Hepatocyte (in vitro differentiated cells): ENCODE measurements at regions not wholly inside any gene's neighbourhood (a gene's known extent, or its start where the extent isn't known, plus 50 kb on each side); places are given as distances from the start of the nearest gene placed in this dataset.
"Not testable (repeated sequence)": the region's sequence is repeated elsewhere in the genome, so short reads cannot be mapped to it uniquely, and the experiment has no call there.

Experiments
- DNase-seq: peaks from one replicate; pipeline ENCODE4 v3.0.0-alpha.2; 2016; ENCODE audit warnings: low spot score
- H2AFZ ChIP-seq: fragments of 200-600 bp; sonication (generic); 2 replicates; pipeline ENCODE4 v1.6.0; 2016; ENCODE audit warnings: antibody characterized with exemption, mild to moderate bottlenecking
- H3K27ac ChIP-seq: fragments of 200-600 bp; sonication (generic); 2 replicates; pipeline ENCODE4 v1.5.1; 2016; ENCODE audit warnings: mild to moderate bottlenecking
- H3K27me3 ChIP-seq: fragments of 200-600 bp; sonication (generic); 2 replicates; pipeline ENCODE4 v1.6.1; 2016
- H3K36me3 ChIP-seq: fragments of 200-600 bp; sonication (generic); replicated peaks from 2 replicates; pipeline ENCODE4 v1.5.1; 2016; ENCODE audit warnings: low read depth; ENCODE audit not compliant: insufficient read depth
- H3K4me1 ChIP-seq: fragments of 200-600 bp; sonication (generic); 2 replicates; pipeline ENCODE4 v1.5.1; 2016; ENCODE audit warnings: mild to moderate bottlenecking, moderate library complexity; ENCODE audit not compliant: insufficient read depth
- H3K4me2 ChIP-seq: fragments of 200-600 bp; sonication (generic); 2 replicates; pipeline ENCODE4 v1.6.0; 2016
- H3K4me3 ChIP-seq: fragments of 200-600 bp; sonication (generic); 2 replicates; pipeline ENCODE4 v1.5.1; 2016; ENCODE audit warnings: mild to moderate bottlenecking
- H3K79me2 ChIP-seq: fragments of 200-600 bp; sonication (generic); 2 replicates; pipeline ENCODE4 v1.6.0; 2017; ENCODE audit warnings: mild to moderate bottlenecking
- H3K9me2 ChIP-seq: fragments of 200-600 bp; sonication (generic); replicated peaks from 2 replicates; pipeline ENCODE4 v1.6.0; 2017; ENCODE audit warnings: mild to moderate bottlenecking; ENCODE audit not compliant: insufficient read depth
- H3K9me3 ChIP-seq: fragments of 200-600 bp; sonication (generic); 2 replicates; pipeline ENCODE4 v1.5.1; 2016; ENCODE audit warnings: low read depth, mild to moderate bottlenecking
- H4K20me1 ChIP-seq: fragments of 200-600 bp; sonication (generic); 2 replicates; pipeline ENCODE4 v1.6.0; 2016; ENCODE audit warnings: mild to moderate bottlenecking; ENCODE audit not compliant: insufficient read depth, poor library complexity, severe bottlenecking
- WGBS: methylation state at CpG from one replicate; pipeline ENCODE4 v1.1.6; 2016; ENCODE audit warnings: low lambda C conversion rate; ENCODE audit errors: missing lambda C conversion rate; 5-methylcytosine and 5-hydroxymethylcytosine counted together

GRCh38 chr1:149657750-149658149 is 74.1 kb downstream of the PPIAL4C start:
- H3K36me3 ChIP-seq, DNase-seq, H3K9me3 ChIP-seq, H3K27ac ChIP-seq, H3K9me2 ChIP-seq, H3K79me2 ChIP-seq, H2AFZ ChIP-seq, H3K4me2 ChIP-seq, H3K4me3 ChIP-seq, H4K20me1 ChIP-seq, H3K4me1 ChIP-seq, H3K27me3 ChIP-seq: not testable (repeated sequence)
- WGBS, result 85% methylated on average over 3 of the region's 4 CpGs

DNA sequence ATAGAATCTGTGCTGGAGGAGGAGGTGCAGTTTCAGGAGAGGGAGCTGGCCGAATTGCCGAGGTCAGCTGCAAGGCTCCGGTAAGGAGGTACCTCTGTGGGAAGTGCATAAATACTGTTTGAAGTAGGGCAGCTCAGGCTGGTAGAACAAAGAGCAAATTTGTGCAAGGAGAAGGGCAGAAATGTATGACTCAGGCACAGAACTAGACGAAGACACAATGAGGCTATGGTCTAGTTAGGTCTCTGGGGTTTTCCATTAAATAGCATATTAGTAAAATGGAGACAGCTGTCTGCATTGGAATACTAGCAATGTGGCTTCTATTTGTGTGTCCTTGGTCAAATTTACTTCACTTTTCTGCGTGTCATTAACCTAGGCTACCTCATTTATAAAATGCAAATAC is 74.5 kb downstream of the PPIAL4C start:
- not testable (repeated sequence) for H3K36me3 ChIP-seq, H4K20me1 ChIP-seq, H3K9me2 ChIP-seq, H3K27ac ChIP-seq, H2AFZ ChIP-seq, H3K4me3 ChIP-seq, H3K27me3 ChIP-seq, DNase-seq, H3K4me2 ChIP-seq, H3K79me2 ChIP-seq, H3K9me3 ChIP-seq, H3K4me1 ChIP-seq
- WGBS, result 65% methylated on average over 2 of the region's 5 CpGs

DNA sequence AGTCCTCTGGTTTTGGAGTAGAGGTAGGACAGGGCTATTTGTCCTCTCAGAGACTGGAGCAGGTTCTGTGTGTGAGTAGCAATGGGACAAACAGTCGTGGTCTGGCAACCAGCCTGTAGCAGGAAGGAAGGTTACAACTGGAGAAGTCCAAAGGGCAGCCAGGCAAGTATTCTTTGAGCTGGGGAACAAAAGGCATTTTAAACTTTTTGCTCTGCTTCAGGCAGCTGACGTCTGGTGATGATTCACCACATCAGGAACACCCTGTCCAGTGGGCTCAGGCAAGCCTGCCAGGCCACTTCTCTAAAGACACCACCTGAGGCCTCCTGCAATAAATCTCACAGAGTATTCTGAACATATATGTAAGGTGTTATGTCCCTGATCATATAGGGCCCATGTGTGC is 81.0 kb downstream of the PPIAL4C start:
- H3K4me2 ChIP-seq, H3K36me3 ChIP-seq, H4K20me1 ChIP-seq, H3K9me2 ChIP-seq, H3K27me3 ChIP-seq, H3K79me2 ChIP-seq, H3K4me3 ChIP-seq, H3K4me1 ChIP-seq, H3K9me3 ChIP-seq, H2AFZ ChIP-seq: not testable (repeated sequence)
- peak; percentile 43 for DNase-seq
- H3K27ac ChIP-seq, result peak overlapping the region; percentile 92
- 60% methylated on average over 1 of the region's 2 CpGs for WGBS

DNA sequence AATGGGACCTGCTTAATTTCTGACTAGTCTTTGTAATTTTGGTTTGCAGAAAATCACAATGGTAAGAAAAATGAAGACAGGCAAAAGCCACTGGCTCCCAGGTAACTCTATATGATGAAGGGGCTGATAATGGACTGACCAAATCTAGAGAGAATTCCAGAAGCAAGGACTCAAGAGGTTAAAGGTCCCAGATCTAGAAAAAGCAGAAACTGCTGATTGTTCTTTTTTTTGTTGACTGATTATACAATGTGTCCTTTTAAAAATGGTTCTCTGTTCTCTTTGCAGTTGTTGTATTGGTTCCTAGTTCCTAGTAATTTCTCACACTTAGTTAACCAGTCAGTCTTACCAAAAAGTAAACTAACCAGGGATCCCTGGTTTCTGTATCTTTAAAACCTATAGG is 81.4 kb downstream of the PPIAL4C start:
- H3K4me3 ChIP-seq, H3K9me2 ChIP-seq, DNase-seq, H3K27me3 ChIP-seq, H4K20me1 ChIP-seq, H3K9me3 ChIP-seq, H3K4me2 ChIP-seq, H3K4me1 ChIP-seq, H3K36me3 ChIP-seq, H3K79me2 ChIP-seq, H2AFZ ChIP-seq: not testable (repeated sequence)
- H3K27ac ChIP-seq, result peak overlapping the region; percentile 92

- DNase-seq, H2AFZ ChIP-seq, H3K4me3 ChIP-seq, H4K20me1 ChIP-seq, H3K27me3 ChIP-seq, H3K4me1 ChIP-seq, H3K4me2 ChIP-seq, H3K9me3 ChIP-seq, H3K36me3 ChIP-seq, H3K79me2 ChIP-seq, H3K9me2 ChIP-seq: not testable (repeated sequence)
- peak overlapping the region; percentile 92 for H3K27ac ChIP-seq
- 89% methylated on average over 2 of the region's 2 CpGs for WGBS
Observed at GRCh38 chr1:149665528-149665927, 81.9 kb downstream of the PPIAL4C start.

GRCh38 chr1:149673231-149673909 is 89.7 kb downstream of the PPIAL4C start:
- H3K27me3 ChIP-seq, H3K9me3 ChIP-seq, H3K4me1 ChIP-seq, H3K36me3 ChIP-seq, H2AFZ ChIP-seq, H3K27ac ChIP-seq, H3K9me2 ChIP-seq, H4K20me1 ChIP-seq, H3K79me2 ChIP-seq, H3K4me2 ChIP-seq, DNase-seq, H3K4me3 ChIP-seq: not testable (repeated sequence)
- WGBS, result 93% methylated on average over 4 of the region's 4 CpGs

GRCh38 chr1:149674921-149675320 is 91.3 kb downstream of the PPIAL4C start:
- H3K9me3 ChIP-seq, H3K4me3 ChIP-seq, DNase-seq, H3K4me1 ChIP-seq, H2AFZ ChIP-seq, H3K9me2 ChIP-seq, H3K4me2 ChIP-seq, H4K20me1 ChIP-seq, H3K36me3 ChIP-seq, H3K27ac ChIP-seq, H3K27me3 ChIP-seq, H3K79me2 ChIP-seq: not testable (repeated sequence)
- 99% methylated on average over 21 of the region's 23 CpGs for WGBS

- not testable (repeated sequence) for H3K4me3 ChIP-seq, H2AFZ ChIP-seq, H3K4me2 ChIP-seq, H3K36me3 ChIP-seq, DNase-seq, H3K79me2 ChIP-seq, H3K27me3 ChIP-seq, H3K27ac ChIP-seq, H3K9me2 ChIP-seq, H4K20me1 ChIP-seq, H3K9me3 ChIP-seq, H3K4me1 ChIP-seq
- WGBS, result 76% methylated on average over 5 of the region's 5 CpGs
Observed at GRCh38 chr1:149677359-149677758, 93.7 kb downstream of the PPIAL4C start.

GRCh38 chr1:149686593-149687238 is 95.8 kb upstream of the FCGR1A start:
- H2AFZ ChIP-seq, H4K20me1 ChIP-seq, H3K4me2 ChIP-seq, DNase-seq, H3K27me3 ChIP-seq, H3K9me2 ChIP-seq, H3K36me3 ChIP-seq, H3K4me3 ChIP-seq, H3K9me3 ChIP-seq, H3K79me2 ChIP-seq, H3K4me1 ChIP-seq, H3K27ac ChIP-seq: not testable (repeated sequence)
- 100% methylated on average over 1 of the region's 3 CpGs for WGBS
